Superior temporal gyrus (tissue), 1 donor: ENCODE measurements at regions not wholly inside any gene's neighbourhood (a gene's known extent, or its start where the extent isn't known, plus 50 kb on each side); places are given as distances from the start of the nearest gene placed in this dataset.

ENCODE experiments used
- DNase-seq: peaks from one replicate; pipeline ENCODE4 v3.0.0-alpha.2; 2016; ENCODE audit errors: extremely low spot score

GRCh38 chr1:87165177-87165576, 163.5 kb upstream of the LMO4 start:
- no peak for DNase-seq

GRCh38 chr1:87167157-87167789, 161.4 kb upstream of the LMO4 start:
- DNase-seq = no peak

GRCh38 chr1:87167848-87168525, 160.7 kb upstream of the LMO4 start:
- peak; percentile 43 for DNase-seq

GRCh38 chr1:87169263-87169910, 159.3 kb upstream of the LMO4 start:
- DNase-seq = no peak

GRCh38 chr1:87170157-87170556, 158.5 kb upstream of the LMO4 start:
- peak; percentile 71 for DNase-seq

GRCh38 chr1:87170931-87171598, 157.6 kb upstream of the LMO4 start:
- DNase-seq = no peak

- no peak for DNase-seq
Observed at GRCh38 chr1:87173231-87173630, 155.4 kb upstream of the LMO4 start.

GRCh38 chr1:87174724-87175245, 153.9 kb upstream of the LMO4 start:
- no peak for DNase-seq

GRCh38 chr1:87176087-87176486, 152.6 kb upstream of the LMO4 start:
- DNase-seq = no peak

- no peak for DNase-seq
Observed at GRCh38 chr1:87176514-87176913, 152.2 kb upstream of the LMO4 start.

GRCh38 chr1:87178441-87178840, 150.2 kb upstream of the LMO4 start:
- no peak for DNase-seq

- DNase-seq = no peak
Observed at GRCh38 chr1:87179076-87179810, 149.4 kb upstream of the LMO4 start.

GRCh38 chr1:87179851-87180519, 148.7 kb upstream of the LMO4 start:
- DNase-seq = no peak

- no peak for DNase-seq
Observed at GRCh38 chr1:87180682-87181081, 148.0 kb upstream of the LMO4 start.

GRCh38 chr1:87182611-87183010, 146.1 kb upstream of the LMO4 start:
- no peak for DNase-seq

GRCh38 chr1:87185077-87185476, 143.6 kb upstream of the LMO4 start:
- DNase-seq = no peak

GRCh38 chr1:87186346-87186745, 142.3 kb upstream of the LMO4 start:
- DNase-seq = no peak

GRCh38 chr1:87188640-87189039, 140.0 kb upstream of the LMO4 start:
- no peak for DNase-seq

GRCh38 chr1:87190402-87190801, 138.3 kb upstream of the LMO4 start:
- no peak for DNase-seq

- no peak for DNase-seq
Observed at GRCh38 chr1:87191646-87192045, 137.0 kb upstream of the LMO4 start.

- DNase-seq = no peak
Observed at GRCh38 chr1:87194271-87194774, 134.4 kb upstream of the LMO4 start.
